ENCODE measurements at regions not wholly inside any gene's neighbourhood (a gene's known extent, or its start where the extent isn't known, plus 50 kb on each side); places are given as distances from the start of the nearest gene placed in this dataset.

- in situ Hi-C loops (cut with MboI; ENCODE audit: low sequenced_read_pairs): no loop called here
Observed at GRCh38 chr13:106354961-106355360, 180.5 kb downstream of the EFNB2 start.

GRCh38 chr13:106352850-106353249, 182.6 kb downstream of the EFNB2 start:
- in situ Hi-C loops (cut with MboI; ENCODE audit: low sequenced_read_pairs): no loop called here

GRCh38 chr13:106351251-106351650, 184.2 kb downstream of the EFNB2 start:
- in situ Hi-C loops (cut with MboI; ENCODE audit: low sequenced_read_pairs): no loop called here

- in situ Hi-C loops (cut with MboI; ENCODE audit: low sequenced_read_pairs): no loop called here
Observed at GRCh38 chr13:106350208-106350607, 185.3 kb downstream of the EFNB2 start.

- in situ Hi-C loops (cut with MboI; ENCODE audit: low sequenced_read_pairs): no loop called here
Observed at GRCh38 chr13:106349080-106349931, 186.2 kb downstream of the EFNB2 start.

- in situ Hi-C loops (cut with MboI; ENCODE audit: low sequenced_read_pairs): no loop called here
Observed at GRCh38 chr13:106348075-106348840, 187.2 kb downstream of the EFNB2 start.

GRCh38 chr13:106344342-106344741, 191.1 kb downstream of the EFNB2 start:
- in situ Hi-C loops (cut with MboI; ENCODE audit: low sequenced_read_pairs): no loop called here

- in situ Hi-C loops (cut with MboI; ENCODE audit: low sequenced_read_pairs): no loop called here
Observed at GRCh38 chr13:106343836-106344235, 191.6 kb downstream of the EFNB2 start.

GRCh38 chr13:106340249-106340648, 195.2 kb downstream of the EFNB2 start:
- in situ Hi-C loops (cut with MboI; ENCODE audit: low sequenced_read_pairs): no loop called here

GRCh38 chr13:106337096-106337850, 198.2 kb downstream of the EFNB2 start:
- in situ Hi-C loops (cut with MboI; ENCODE audit: low sequenced_read_pairs): no loop called here

- in situ Hi-C loops (cut with MboI; ENCODE audit: low sequenced_read_pairs): no loop called here
Observed at GRCh38 chr13:106336668-106337067, 198.8 kb downstream of the EFNB2 start.

GRCh38 chr13:106332621-106333020, 202.8 kb downstream of the EFNB2 start:
- in situ Hi-C loops (cut with MboI; ENCODE audit: low sequenced_read_pairs): no loop called here

GRCh38 chr13:106331116-106331515, 204.3 kb downstream of the EFNB2 start:
- in situ Hi-C loops (cut with MboI; ENCODE audit: low sequenced_read_pairs): no loop called here

GRCh38 chr13:106329941-106330340, 205.5 kb downstream of the EFNB2 start:
- in situ Hi-C loops (cut with MboI; ENCODE audit: low sequenced_read_pairs): no loop called here

- in situ Hi-C loops (cut with MboI; ENCODE audit: low sequenced_read_pairs): no loop called here
Observed at GRCh38 chr13:106326751-106327150, 208.7 kb downstream of the EFNB2 start.

- in situ Hi-C loops (cut with MboI; ENCODE audit: low sequenced_read_pairs): no loop called here
Observed at GRCh38 chr13:106324444-106324843, 211.0 kb downstream of the EFNB2 start.

GRCh38 chr13:106322628-106323027, 212.8 kb downstream of the EFNB2 start:
- in situ Hi-C loops (cut with MboI; ENCODE audit: low sequenced_read_pairs): no loop called here

GRCh38 chr13:106318941-106319411, 216.5 kb downstream of the EFNB2 start:
- in situ Hi-C loops (cut with MboI; ENCODE audit: low sequenced_read_pairs): no loop called here

- in situ Hi-C loops (cut with MboI; ENCODE audit: low sequenced_read_pairs): no loop called here
Observed at GRCh38 chr13:106314417-106314816, 221.0 kb downstream of the EFNB2 start.

- in situ Hi-C loops (cut with MboI; ENCODE audit: low sequenced_read_pairs): no loop called here
Observed at GRCh38 chr13:106311004-106311403, 224.5 kb downstream of the EFNB2 start.

- in situ Hi-C loops (cut with MboI; ENCODE audit: low sequenced_read_pairs): no loop called here
Observed at GRCh38 chr13:106310291-106310865, 225.1 kb downstream of the EFNB2 start.

Data from HL-60/S4 (cell line).